ENCODE measurements at regions not wholly inside any gene's neighbourhood (a gene's known extent, or its start where the extent isn't known, plus 50 kb on each side); places are given as distances from the start of the nearest gene placed in this dataset.
A peak's percentile ranks its signal among the peaks of the same experiment; 100 is the strongest.
"Not testable (repeated sequence)": the region's sequence is repeated elsewhere in the genome, so short reads cannot be mapped to it uniquely, and the experiment has no call there.

GRCh38 chr7:67916571-67917436 lies 920.2 kb downstream of the TYW1 start:
- no peak overlapping the region for H3K27ac ChIP-seq
- H3K27me3 ChIP-seq = no peaks in the 10 kb centered on the region
- no peaks in the 10 kb centered on the region for H3K36me3 ChIP-seq
- peaks cover 0 to 27% of the 10 kb centered on the region in 2 donors for H3K9me3 ChIP-seq
- H3K4me3 ChIP-seq = no peak overlapping the region
- H3K4me1 ChIP-seq = no peaks in the 10 kb centered on the region
- DNase-seq (no peak), ATAC-seq (no peak)
- TF ChIP-seq CTCF (IDR thresholded peaks at IDR 0.05) = no peak
- intact Hi-C loops (cut with DNase I) = no loop called here

- DNase-seq = no peak
- H3K4me1 ChIP-seq = no peaks in the 10 kb centered on the region
- no peak overlapping the region for H3K4me3 ChIP-seq
- H3K27ac ChIP-seq = no peak overlapping the region
- no peak for TF ChIP-seq CTCF (IDR thresholded peaks at IDR 0.05)
- H3K9me3 ChIP-seq = peaks cover 0 to 32% of the 10 kb centered on the region in 2 donors
- ATAC-seq = no peak
- no peaks in the 10 kb centered on the region for H3K27me3 ChIP-seq
- no peaks in the 10 kb centered on the region for H3K36me3 ChIP-seq
- intact Hi-C loops (cut with DNase I) = no loop called here
These were observed 920.8 kb downstream of the TYW1 start for GRCh38 chr7:67917437-67917755.

- intact Hi-C loops (cut with DNase I) = no loop called here
- TF ChIP-seq CTCF (IDR thresholded peaks at IDR 0.05) = no peak
These were observed 921.5 kb downstream of the TYW1 start for GRCh38 chr7:67918158-67918557.

GRCh38 chr7:67923286-67923685 lies 926.7 kb downstream of the TYW1 start:
- Histone ChIP-seq H3K27ac (no peak overlapping the region), H3K27me3 (no peaks in the 10 kb centered on the region), H3K4me3 (no peak overlapping the region), H3K36me3 (no peaks in the 10 kb centered on the region), H3K9me3 (peaks cover 0 to 24% of the 10 kb centered on the region in 2 donors), H3K4me1 (no peaks in the 10 kb centered on the region)
- DNase-seq = no peak
- intact Hi-C loops (cut with DNase I) = no loop called here
- ATAC-seq = no peak
- TF ChIP-seq CTCF (IDR thresholded peaks at IDR 0.05) = no peak

More at GRCh38 chr7:67918158-67918557, 921.5 kb downstream of the TYW1 start:
- Histone ChIP-seq H3K36me3 (no peaks in the 10 kb centered on the region), H3K9me3 (peaks cover 0 to 32% of the 10 kb centered on the region in 2 donors), H3K27ac (no peak overlapping the region), H3K4me1 (no peaks in the 10 kb centered on the region), H3K27me3 (no peaks in the 10 kb centered on the region), H3K4me3 (no peak overlapping the region)
- ATAC-seq (no peak), DNase-seq (no peak)

GRCh38 chr7:67928141-67928540 lies 931.5 kb downstream of the TYW1 start:
- ATAC-seq = no peak
- DNase-seq = no peak
- Histone ChIP-seq H3K27ac (no peak overlapping the region), H3K36me3 (no peaks in the 10 kb centered on the region), H3K27me3 (no peaks in the 10 kb centered on the region), H3K4me3 (no peak overlapping the region), H3K4me1 (no peaks in the 10 kb centered on the region), H3K9me3 (peaks cover 0 to 2% of the 10 kb centered on the region in 2 donors)
- no peak for TF ChIP-seq CTCF (IDR thresholded peaks at IDR 0.05)
- intact Hi-C loops (cut with DNase I) = no loop called here

GRCh38 chr7:67936447-67936846 lies 939.8 kb downstream of the TYW1 start:
- H3K27me3 ChIP-seq; H3K4me3 ChIP-seq; H3K36me3 ChIP-seq; H3K27ac ChIP-seq; H3K4me1 ChIP-seq; DNase-seq; H3K9me3 ChIP-seq; intact Hi-C loops (cut with DNase I): not testable (repeated sequence)
- ATAC-seq = peak; percentile 70
